DMS114 treated with DMSO at 0.1 percent for 48 hours (cell line): ENCODE measurements at regions not wholly inside any gene's neighbourhood (a gene's known extent, or its start where the extent isn't known, plus 50 kb on each side); places are given as distances from the start of the nearest gene placed in this dataset.

Experiments
- DNase-seq: peaks from one replicate; lab custom pipeline; 2025; ENCODE audit not compliant: unreplicated experiment; lab: John Stamatoyannopoulos, UW

GRCh38 chr2:35378791-35379190, 976.8 kb upstream of the CRIM1 start:
- DNase-seq: no peak

- DNase-seq: no peak
Observed at GRCh38 chr2:35374845-35375244, 980.7 kb upstream of the CRIM1 start.

GRCh38 chr2:35365859-35366258, 989.7 kb upstream of the CRIM1 start:
- no peak for DNase-seq

GRCh38 chr2:35356332-35356731, 999.2 kb upstream of the CRIM1 start:
- no peak for DNase-seq

GRCh38 chr2:35355056-35355455, 1000.5 kb upstream of the CRIM1 start:
- no peak for DNase-seq

GRCh38 chr2:35347561-35347960, 1008.0 kb upstream of the CRIM1 start:
- DNase-seq: no peak

GRCh38 chr2:35343135-35343534, 1012.4 kb upstream of the CRIM1 start:
- DNase-seq: no peak

GRCh38 chr2:35339211-35339610, 1016.4 kb upstream of the CRIM1 start:
- no peak for DNase-seq

GRCh38 chr2:35337922-35338321, 1017.7 kb upstream of the CRIM1 start:
- no peak for DNase-seq

GRCh38 chr2:35314049-35314448, 1041.5 kb upstream of the CRIM1 start:
- no peak for DNase-seq

- DNase-seq: no peak
Observed at GRCh38 chr2:35301369-35301768, 1054.2 kb upstream of the CRIM1 start.

- DNase-seq: no peak
Observed at GRCh38 chr2:35298493-35298892, 1057.1 kb upstream of the CRIM1 start.

- no peak for DNase-seq
Observed at GRCh38 chr2:35297403-35297802, 1058.2 kb upstream of the CRIM1 start.

GRCh38 chr2:35294636-35295263, 1060.8 kb upstream of the CRIM1 start:
- no peak for DNase-seq

- DNase-seq: no peak
Observed at GRCh38 chr2:35293261-35293660, 1062.3 kb upstream of the CRIM1 start.

GRCh38 chr2:35292199-35292598, 1063.4 kb upstream of the CRIM1 start:
- DNase-seq: no peak

GRCh38 chr2:35281702-35282101, 1073.9 kb upstream of the CRIM1 start:
- DNase-seq: no peak

- DNase-seq: no peak
Observed at GRCh38 chr2:35255826-35256225, 1099.8 kb upstream of the CRIM1 start.

- no peak for DNase-seq
Observed at GRCh38 chr2:35251156-35251555, 1104.4 kb upstream of the CRIM1 start.

GRCh38 chr2:35246702-35247101, 1108.9 kb upstream of the CRIM1 start:
- no peak for DNase-seq

- DNase-seq: no peak
Observed at GRCh38 chr2:35228584-35228983, 1127.0 kb upstream of the CRIM1 start.

GRCh38 chr2:35220461-35220860, 1135.1 kb upstream of the CRIM1 start:
- DNase-seq: no peak

GRCh38 chr2:35204881-35205280, 1150.7 kb upstream of the CRIM1 start:
- DNase-seq: no peak

GRCh38 chr2:35204323-35204722, 1151.3 kb upstream of the CRIM1 start:
- DNase-seq: no peak
